ENCODE measurements at regions not wholly inside any gene's neighbourhood (a gene's known extent, or its start where the extent isn't known, plus 50 kb on each side); places are given as distances from the start of the nearest gene placed in this dataset.
"Not testable (repeated sequence)": the region's sequence is repeated elsewhere in the genome, so short reads cannot be mapped to it uniquely, and the experiment has no call there.

DNA sequence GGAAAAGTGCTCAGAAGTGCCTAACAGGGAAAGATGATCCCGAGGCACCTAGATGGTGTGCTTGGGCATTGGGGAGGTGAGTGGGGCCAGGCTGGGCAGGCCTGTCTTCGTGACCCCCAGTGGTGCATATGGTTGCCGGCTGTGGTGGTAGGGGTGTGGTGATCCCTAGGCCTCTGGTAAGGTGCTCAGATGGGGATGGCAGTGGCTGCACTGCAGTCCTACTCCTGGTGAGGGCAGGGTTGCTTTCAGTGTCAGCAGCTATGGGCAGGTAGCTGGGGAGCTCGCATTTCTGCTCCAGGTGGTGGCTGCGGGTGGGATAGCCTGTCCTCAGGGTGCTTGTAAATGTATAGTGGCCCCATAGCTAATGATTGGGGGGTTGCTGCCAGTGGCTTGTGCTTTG lies 154.0 kb downstream of the RAMP3 start:
- Histone ChIP-seq H2AFZ (ENCODE audit: control insufficient read depth, low read length) (no peak overlapping the region), H3K27ac (ENCODE audit: control insufficient read depth, insufficient read depth, low read length) (no peak overlapping the region), H3K9ac (ENCODE audit: control insufficient read depth, extremely low read depth, insufficient read depth, low read length) (no peak overlapping the region), H3K27me3 (ENCODE audit: control insufficient read depth, extremely low read depth, insufficient read depth, low read length) (peaks cover 3% of the 10 kb centered on the region), H3K36me3 (ENCODE audit: control insufficient read depth in 2 of 2, extremely low read depth in 1 of 2, insufficient read depth in 2 of 2, low read length in 2 of 2) (no peaks in the 10 kb centered on the region), H3K79me2 (ENCODE audit: control insufficient read depth, insufficient read depth, low read length) (no peaks in the 10 kb centered on the region), H3K9me3 (ENCODE audit: control insufficient read depth, low read depth, low read length) (no peaks in the 10 kb centered on the region), H3K4me2 (ENCODE audit: control insufficient read depth, extremely low read depth, insufficient read depth, low read depth, low read length) (no peak overlapping the region), H3K4me1 (ENCODE audit: control insufficient read depth, extremely low read depth, insufficient read depth, low read length) (no peaks in the 10 kb centered on the region), H3K9me1 (ENCODE audit: control insufficient read depth, extremely low read depth, insufficient read depth, low read length) (no peaks in the 10 kb centered on the region), H3K4me3 (ENCODE audit: control insufficient read depth in 2 of 3, extremely low read depth in 1 of 3, insufficient read depth in 2 of 3, low read depth in 1 of 3, low read length in 3 of 3) (no peak overlapping the region), H4K20me1 (ENCODE audit: control insufficient read depth, extremely low read depth, insufficient read depth, low read length) (no peaks in the 10 kb centered on the region)
- TF ChIP-seq, protein P1, sequence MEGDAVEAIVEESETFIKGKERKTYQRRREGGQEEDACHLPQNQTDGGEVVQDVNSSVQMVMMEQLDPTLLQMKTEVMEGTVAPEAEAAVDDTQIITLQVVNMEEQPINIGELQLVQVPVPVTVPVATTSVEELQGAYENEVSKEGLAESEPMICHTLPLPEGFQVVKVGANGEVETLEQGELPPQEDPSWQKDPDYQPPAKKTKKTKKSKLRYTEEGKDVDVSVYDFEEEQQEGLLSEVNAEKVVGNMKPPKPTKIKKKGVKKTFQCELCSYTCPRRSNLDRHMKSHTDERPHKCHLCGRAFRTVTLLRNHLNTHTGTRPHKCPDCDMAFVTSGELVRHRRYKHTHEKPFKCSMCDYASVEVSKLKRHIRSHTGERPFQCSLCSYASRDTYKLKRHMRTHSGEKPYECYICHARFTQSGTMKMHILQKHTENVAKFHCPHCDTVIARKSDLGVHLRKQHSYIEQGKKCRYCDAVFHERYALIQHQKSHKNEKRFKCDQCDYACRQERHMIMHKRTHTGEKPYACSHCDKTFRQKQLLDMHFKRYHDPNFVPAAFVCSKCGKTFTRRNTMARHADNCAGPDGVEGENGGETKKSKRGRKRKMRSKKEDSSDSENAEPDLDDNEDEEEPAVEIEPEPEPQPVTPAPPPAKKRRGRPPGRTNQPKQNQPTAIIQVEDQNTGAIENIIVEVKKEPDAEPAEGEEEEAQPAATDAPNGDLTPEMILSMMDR (optimal IDR thresholded peaks at IDR 0.05 in 1 of 3, IDR thresholded peaks at IDR 0.05 in 1 of 3, conservative IDR thresholded peaks at IDR 0.05 in 1 of 3; ENCODE audit: extremely low read depth in 1 of 3, insufficient read depth in 2 of 3, low read length in 3 of 3) = peak in 1 of 3 experiments; percentile 26
- TF ChIP-seq EZH2 (IDR thresholded peaks at IDR 0.05; ENCODE audit: low read length) = no peak
- dilution Hi-C loops (cut with MboI; ENCODE audit: extremely low pct_ligation_motif_present, low sequenced_read_pairs) = no loop called here
- FAIRE-seq (no peak), DNase-seq (ENCODE audit: low read depth, low spot score) (no peak)

DNA sequence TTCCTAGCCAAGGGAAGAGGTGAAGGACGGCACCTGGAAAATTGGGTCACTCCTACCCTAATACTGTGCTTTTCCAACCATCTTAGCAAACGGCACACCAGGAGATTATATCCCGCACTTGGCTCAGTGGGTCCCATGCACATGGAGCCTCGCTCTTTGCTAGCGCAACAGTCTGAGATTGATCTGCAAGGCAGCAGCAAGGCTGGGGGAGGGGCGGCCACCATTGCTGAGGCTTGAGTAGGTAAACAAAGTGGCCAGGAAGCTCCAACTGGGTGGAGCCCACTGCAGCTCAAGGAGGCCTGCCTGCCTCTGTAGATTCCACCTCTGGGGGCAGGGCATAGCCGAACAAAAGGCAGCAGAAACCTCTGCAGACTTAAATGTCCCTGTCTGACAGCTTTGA lies 157.9 kb downstream of the RAMP3 start:
- FAIRE-seq; H3K9me3 ChIP-seq (ENCODE audit: control insufficient read depth, low read depth, low read length); H3K27me3 ChIP-seq (ENCODE audit: control insufficient read depth, extremely low read depth, insufficient read depth, low read length); H4K20me1 ChIP-seq (ENCODE audit: control insufficient read depth, extremely low read depth, insufficient read depth, low read length); H3K4me1 ChIP-seq (ENCODE audit: control insufficient read depth, extremely low read depth, insufficient read depth, low read length); H3K9me1 ChIP-seq (ENCODE audit: control insufficient read depth, extremely low read depth, insufficient read depth, low read length); H3K4me2 ChIP-seq (ENCODE audit: control insufficient read depth, extremely low read depth, insufficient read depth, low read depth, low read length); H3K9ac ChIP-seq (ENCODE audit: control insufficient read depth, extremely low read depth, insufficient read depth, low read length); DNase-seq (ENCODE audit: low read depth, low spot score); H3K79me2 ChIP-seq (ENCODE audit: control insufficient read depth, insufficient read depth, low read length); dilution Hi-C loops (cut with MboI; ENCODE audit: extremely low pct_ligation_motif_present, low sequenced_read_pairs); H3K27ac ChIP-seq (ENCODE audit: control insufficient read depth, insufficient read depth, low read length); H3K36me3 ChIP-seq (ENCODE audit: control insufficient read depth in 2 of 2, extremely low read depth in 1 of 2, insufficient read depth in 2 of 2, low read length in 2 of 2); H2AFZ ChIP-seq (ENCODE audit: control insufficient read depth, low read length); H3K4me3 ChIP-seq (ENCODE audit: control insufficient read depth in 2 of 3, extremely low read depth in 1 of 3, insufficient read depth in 2 of 3, low read depth in 1 of 3, low read length in 3 of 3): not testable (repeated sequence)

DNA sequence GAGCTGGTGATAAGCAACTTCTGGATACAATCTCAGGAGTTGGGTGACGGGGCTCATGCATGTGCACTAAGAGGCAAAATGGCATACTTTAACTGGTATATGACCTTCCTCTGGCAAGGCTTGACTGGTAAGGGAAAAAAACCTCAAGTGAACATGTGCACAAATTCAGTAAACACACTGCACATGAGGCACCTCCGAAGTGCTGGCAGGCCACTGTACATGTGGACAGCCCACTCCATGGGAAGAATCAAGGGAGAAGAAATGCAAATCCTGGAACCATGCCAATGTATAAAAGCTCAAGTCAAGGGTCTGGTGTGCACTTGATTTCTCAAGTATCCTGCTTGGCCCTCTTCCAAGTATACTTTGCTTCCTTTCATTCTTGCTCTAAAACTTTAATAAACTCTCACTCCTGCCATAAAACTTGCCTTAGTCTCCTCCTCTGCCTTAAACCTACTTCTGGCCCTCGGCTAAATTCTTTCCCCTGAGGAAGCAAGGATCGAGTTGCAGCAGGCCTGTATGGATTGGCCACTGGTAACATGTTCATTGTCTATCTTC lies 167.2 kb downstream of the RAMP3 start:
- peaks cover 5% of the 10 kb centered on the region for H3K27me3 ChIP-seq (ENCODE audit: control insufficient read depth, extremely low read depth, insufficient read depth, low read length)
- H3K9me1 ChIP-seq (ENCODE audit: control insufficient read depth, extremely low read depth, insufficient read depth, low read length) = no peaks in the 10 kb centered on the region
- no peak overlapping the region for H3K27ac ChIP-seq (ENCODE audit: control insufficient read depth, insufficient read depth, low read length)
- TF ChIP-seq, protein P1 (optimal IDR thresholded peaks at IDR 0.05 in 1 of 3, IDR thresholded peaks at IDR 0.05 in 1 of 3, conservative IDR thresholded peaks at IDR 0.05 in 1 of 3; ENCODE audit: extremely low read depth in 1 of 3, insufficient read depth in 2 of 3, low read length in 3 of 3) = no peak
- TF ChIP-seq EZH2 (IDR thresholded peaks at IDR 0.05; ENCODE audit: low read length) = no peak
- H3K79me2 ChIP-seq (ENCODE audit: control insufficient read depth, insufficient read depth, low read length) = no peaks in the 10 kb centered on the region
- H3K36me3 ChIP-seq (ENCODE audit: control insufficient read depth in 2 of 2, extremely low read depth in 1 of 2, insufficient read depth in 2 of 2, low read length in 2 of 2) = no peaks in the 10 kb centered on the region
- H2AFZ ChIP-seq (ENCODE audit: control insufficient read depth, low read length) = no peak overlapping the region
- DNase-seq (ENCODE audit: low read depth, low spot score) = no peak
- no peak for FAIRE-seq
- no peak overlapping the region for H3K4me2 ChIP-seq (ENCODE audit: control insufficient read depth, extremely low read depth, insufficient read depth, low read depth, low read length)
- H3K4me3 ChIP-seq (ENCODE audit: control insufficient read depth in 2 of 3, extremely low read depth in 1 of 3, insufficient read depth in 2 of 3, low read depth in 1 of 3, low read length in 3 of 3) = no peak overlapping the region
- H3K9me3 ChIP-seq (ENCODE audit: control insufficient read depth, low read depth, low read length) = no peaks in the 10 kb centered on the region
- H4K20me1 ChIP-seq (ENCODE audit: control insufficient read depth, extremely low read depth, insufficient read depth, low read length) = no peaks in the 10 kb centered on the region
- H3K4me1 ChIP-seq (ENCODE audit: control insufficient read depth, extremely low read depth, insufficient read depth, low read length) = no peaks in the 10 kb centered on the region
- dilution Hi-C loops (cut with MboI; ENCODE audit: extremely low pct_ligation_motif_present, low sequenced_read_pairs) = no loop called here
- H3K9ac ChIP-seq (ENCODE audit: control insufficient read depth, extremely low read depth, insufficient read depth, low read length) = no peak overlapping the region

Measured in keratinocyte (primary cell).